Mammary epithelial cell (primary cell): ENCODE measurements at regions not wholly inside any gene's neighbourhood (a gene's known extent, or its start where the extent isn't known, plus 50 kb on each side); places are given as distances from the start of the nearest gene placed in this dataset.

Experiments
- CTCF ChIP-seq, 2 donors: IDR thresholded peaks in 1 of 2; conservative IDR thresholded peaks in 1 of 2; 2 replicates each; pipeline ENCODE4 v1.5.1; 2011 to 2012; ENCODE audit warnings: inconsistent platforms in 2 of 2, low read length in 2 of 2, mild to moderate bottlenecking in 2 of 2, control low read depth in 1 of 2, low read depth in 1 of 2; ENCODE audit not compliant: insufficient read depth in 1 of 2; ENCODE audit errors: extremely low read depth in 1 of 2
- EZH2 ChIP-seq: IDR thresholded peaks from 2 replicates; pipeline ENCODE4 v1.6.1; 2012; ENCODE audit warnings: low read length, inconsistent platforms, borderline replicate concordance

GRCh38 chr9:87179553-87180340 lies 232.4 kb upstream of the GAS1 start:
- TF ChIP-seq CTCF (conservative IDR thresholded peaks at IDR 0.05 in 1 of 2, IDR thresholded peaks at IDR 0.05 in 1 of 2; ENCODE audit: extremely low read depth in 1 of 2, insufficient read depth in 1 of 2, low read depth in 1 of 2, low read length in 2 of 2) (no peak), EZH2 (no peak)
